Stimulated activated CD8-positive, alpha-beta memory T cell treated with anti-CD3 and anti-CD28 coated beads, Interleukin-15, amount 100 ng/mL, for 24 hours (primary cell): ENCODE measurements at regions not wholly inside any gene's neighbourhood (a gene's known extent, or its start where the extent isn't known, plus 50 kb on each side); places are given as distances from the start of the nearest gene placed in this dataset.
"Not testable (repeated sequence)": the region's sequence is repeated elsewhere in the genome, so short reads cannot be mapped to it uniquely, and the experiment has no call there.

Experiments
- DNase-seq: peaks from one replicate; pipeline ENCODE4 v3.0.0-alpha.2; 2020; ENCODE audit warnings: low read depth

DNA sequence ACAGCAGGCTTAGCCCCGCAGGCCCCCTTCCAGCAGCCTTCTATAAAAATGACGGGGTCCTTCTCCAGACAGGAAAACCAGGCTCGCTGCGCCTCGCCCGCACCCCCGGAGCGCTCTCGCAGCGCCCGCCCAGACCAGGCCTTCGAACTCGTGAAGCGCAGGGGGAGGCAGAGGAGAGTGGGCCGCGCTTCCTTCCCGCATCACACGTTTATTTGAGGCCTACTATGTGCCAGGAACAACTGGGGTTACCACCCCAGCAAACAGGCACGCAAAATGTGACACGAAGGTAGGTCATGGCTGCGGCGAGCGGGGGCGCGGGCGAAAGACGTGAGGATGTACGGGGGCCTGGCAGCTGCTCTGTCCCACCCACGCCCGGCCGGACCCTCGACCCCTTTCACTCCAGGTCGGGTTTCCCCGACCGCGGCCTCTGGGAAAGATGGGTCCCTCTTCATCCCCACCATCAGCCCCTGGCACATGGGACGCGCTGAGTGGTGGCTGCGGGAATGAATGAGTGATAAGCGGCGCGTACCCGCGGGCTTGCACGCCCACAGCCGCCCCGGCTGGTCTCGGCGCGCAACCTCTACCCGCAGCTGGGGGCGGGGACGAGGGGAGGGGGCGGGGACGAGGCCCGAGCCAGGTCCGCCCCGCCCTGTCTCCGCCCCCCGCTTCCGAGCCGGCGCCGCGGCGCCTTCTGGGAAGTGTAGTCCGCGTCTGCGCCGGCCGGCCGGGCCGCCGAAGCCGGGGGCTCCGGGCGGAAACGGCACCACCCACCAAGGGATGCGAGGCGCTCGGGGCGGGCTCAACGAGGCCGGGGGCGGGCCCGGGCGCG lies 59.1 kb downstream of the ZNF467 start:
- peak; percentile 94 for DNase-seq

DNA sequence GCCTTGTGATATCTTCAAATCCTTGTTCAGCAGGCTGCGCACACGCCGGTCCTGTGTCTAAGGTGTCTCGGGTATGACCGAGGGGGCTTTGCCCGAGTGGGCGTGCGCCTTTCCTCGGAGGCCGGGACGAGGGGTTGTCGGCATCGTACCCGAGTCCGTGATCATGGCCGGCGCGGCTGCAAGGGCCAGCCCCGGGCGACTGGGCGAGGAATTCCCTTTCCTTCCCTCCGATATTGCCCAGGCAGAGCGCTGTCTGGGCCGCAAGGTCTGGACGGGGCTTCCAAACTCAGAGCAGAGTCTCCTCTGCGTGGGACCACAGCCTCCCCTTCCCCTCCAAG lies 59.7 kb downstream of the ZNF467 start:
- no peak for DNase-seq

GRCh38 chr7:149713061-149713730 lies 60.2 kb downstream of the ZNF467 start:
- DNase-seq = no peak

GRCh38 chr7:149708026-149708425 lies 65.4 kb downstream of the ZNF467 start:
- DNase-seq = no peak

DNA sequence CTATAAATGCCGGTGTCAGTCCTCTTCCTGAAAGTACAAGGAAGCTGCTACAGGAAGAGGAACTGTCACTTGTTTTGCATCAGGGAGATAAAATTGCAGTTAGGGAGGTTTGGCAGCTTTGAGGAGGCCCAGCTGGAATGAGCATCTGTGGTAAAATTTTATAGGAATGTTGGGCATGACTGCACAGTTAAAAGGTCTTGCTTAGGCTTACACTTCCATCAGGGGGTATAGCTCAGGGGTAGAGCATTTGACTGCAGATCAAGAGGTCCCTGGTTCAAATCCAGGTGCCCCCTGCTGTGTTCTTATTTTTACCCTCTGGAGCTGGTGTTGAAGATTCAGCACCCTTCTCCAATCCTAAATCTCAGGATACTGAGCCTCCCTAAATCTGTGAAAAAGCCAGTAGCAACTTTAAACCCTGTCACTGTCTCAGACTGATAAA lies 65.9 kb downstream of the ZNF467 start:
- no peak for DNase-seq

- no peak for DNase-seq
Measured at GRCh38 chr7:149706398-149706797, 67.0 kb downstream of the ZNF467 start.

DNA sequence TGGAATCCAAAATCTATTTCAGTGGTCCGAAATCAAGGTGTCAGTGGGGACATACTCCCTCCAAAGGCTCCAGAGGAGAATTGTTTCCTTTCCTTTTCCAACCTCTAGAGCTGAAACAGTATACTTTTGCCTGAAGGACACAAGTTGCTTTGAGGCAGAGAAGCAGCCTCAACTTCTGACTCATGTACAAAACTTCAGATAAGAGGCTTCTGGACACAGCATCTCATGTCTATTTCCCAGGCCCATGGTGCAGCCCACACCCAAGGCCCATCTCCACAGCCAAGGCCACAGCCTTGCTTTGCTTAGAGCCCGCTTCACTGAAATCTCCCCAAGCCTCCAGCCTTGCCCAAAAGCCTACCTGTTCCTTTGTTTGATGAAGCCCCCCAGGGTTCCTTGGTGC lies 68.9 kb downstream of the ZNF467 start:
- no peak for DNase-seq

- DNase-seq = no peak
Measured at GRCh38 chr7:149703044-149703650, 70.2 kb downstream of the ZNF467 start.

- no peak for DNase-seq
Measured at GRCh38 chr7:149701495-149702240, 71.7 kb downstream of the ZNF467 start.

- not testable (repeated sequence) for DNase-seq
Measured at GRCh38 chr7:149697767-149698166, 75.6 kb downstream of the ZNF467 start.

GRCh38 chr7:149696280-149696679 lies 77.1 kb downstream of the ZNF467 start:
- DNase-seq = no peak

GRCh38 chr7:149692557-149692982 lies 80.8 kb downstream of the ZNF467 start:
- DNase-seq = no peak

GRCh38 chr7:149692056-149692455 lies 81.3 kb downstream of the ZNF467 start:
- no peak for DNase-seq

- DNase-seq = no peak
Measured at GRCh38 chr7:149690688-149691446, 82.5 kb downstream of the ZNF467 start.

DNA sequence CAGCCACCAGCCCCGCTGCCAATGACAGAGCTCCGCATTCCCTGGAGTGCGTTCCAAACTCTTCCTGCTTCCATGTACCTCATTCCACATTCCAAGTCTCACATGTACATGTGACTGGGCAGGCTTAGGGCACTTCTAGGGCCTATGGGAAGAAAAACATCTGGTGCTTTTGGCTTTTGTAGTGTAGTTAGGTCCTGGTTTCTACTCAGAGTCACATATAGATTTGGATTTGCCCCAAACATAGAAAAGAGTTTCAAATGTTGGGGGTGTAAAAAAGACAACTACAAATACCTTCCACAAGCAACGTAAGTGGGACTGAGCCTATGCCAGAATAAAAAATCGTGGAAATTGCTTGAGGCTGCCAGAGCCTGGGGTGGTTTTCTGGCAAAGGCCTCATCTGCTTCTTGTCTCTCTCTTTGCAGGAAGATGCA lies 84.1 kb downstream of the ZNF467 start:
- no peak for DNase-seq

DNA sequence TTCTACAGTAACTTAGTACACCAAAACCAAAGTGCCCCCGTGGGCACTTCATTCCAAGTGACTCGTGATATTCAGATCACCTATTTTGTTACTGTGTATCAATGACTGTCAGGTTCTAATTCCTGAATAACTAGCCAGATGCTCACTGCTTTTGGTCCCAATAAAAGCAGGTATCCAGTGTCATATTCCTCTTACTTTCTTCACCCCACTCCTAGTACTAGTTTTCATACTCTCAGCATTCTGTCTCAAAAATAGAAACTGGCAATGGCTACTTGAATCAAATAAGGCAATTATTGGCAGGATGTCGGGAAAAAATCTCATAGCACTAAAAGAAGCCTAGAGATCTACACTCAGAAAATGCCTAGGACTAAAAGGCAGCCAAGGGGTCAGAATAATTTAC lies 84.6 kb downstream of the ZNF467 start:
- DNase-seq = no peak

DNA sequence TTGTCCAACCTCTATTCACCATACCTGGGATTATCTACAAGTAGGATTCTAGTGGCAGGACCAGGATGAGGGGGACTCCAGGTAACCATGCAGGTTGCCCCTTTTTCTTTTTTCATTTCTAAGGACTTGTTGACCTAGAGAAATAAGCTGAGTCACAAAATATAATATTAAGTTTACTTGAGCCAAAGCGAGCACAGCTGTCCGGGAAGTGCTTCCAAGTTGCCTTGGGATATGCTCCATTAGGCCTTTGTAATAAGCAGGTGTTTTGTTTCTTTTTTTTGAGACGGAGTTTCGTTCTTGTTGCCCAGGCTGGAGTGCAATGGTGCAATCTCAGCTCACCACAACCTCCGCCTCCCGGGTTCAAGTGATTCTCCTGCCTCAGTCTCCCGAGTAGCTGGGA lies 85.6 kb downstream of the ZNF467 start:
- not testable (repeated sequence) for DNase-seq

GRCh38 chr7:149686449-149686848 lies 86.9 kb downstream of the ZNF467 start:
- no peak for DNase-seq

GRCh38 chr7:149686011-149686410 lies 87.4 kb downstream of the ZNF467 start:
- no peak for DNase-seq

GRCh38 chr7:149685455-149685854 lies 87.9 kb downstream of the ZNF467 start:
- no peak for DNase-seq

GRCh38 chr7:149683898-149684297 lies 89.5 kb downstream of the ZNF467 start:
- DNase-seq = no peak

- DNase-seq = no peak
Measured at GRCh38 chr7:149683181-149683580, 90.2 kb downstream of the ZNF467 start.
